Astrocyte (in vitro differentiated cells and primary cell): ENCODE measurements at regions not wholly inside any gene's neighbourhood (a gene's known extent, or its start where the extent isn't known, plus 50 kb on each side); places are given as distances from the start of the nearest gene placed in this dataset.

Source experiments
- DNase-seq: peaks from one replicate; pipeline ENCODE4 v3.0.0-alpha.2; 2010; ENCODE audit warnings: low read depth
- FAIRE-seq: peaks from 2 replicates; lab custom pipeline; 2011; peaks lifted over from hg19 to GRCh38; lab: Jason Lieb, UNC
- H2AFZ ChIP-seq: 2 replicates; pipeline ENCODE4 v1.6.0; 2012; ENCODE audit warnings: low read depth, low read length, inconsistent platforms
- H3K27ac ChIP-seq: 2 replicates; pipeline ENCODE4 v1.5.1; 2011; ENCODE audit warnings: low read depth, low read length, inconsistent platforms
- H3K27me3 ChIP-seq: 2 replicates; pipeline ENCODE4 v1.6.0; 2011; ENCODE audit warnings: low read length, inconsistent platforms; ENCODE audit not compliant: insufficient read depth
- H3K36me3 ChIP-seq: 2 replicates; pipeline ENCODE4 v1.5.1; 2011; ENCODE audit warnings: low read length, inconsistent platforms; ENCODE audit not compliant: insufficient read depth
- H3K4me1 ChIP-seq: 2 replicates; pipeline ENCODE4 v1.5.1; 2011; ENCODE audit warnings: low read length, inconsistent platforms; ENCODE audit not compliant: insufficient read depth
- H3K4me2 ChIP-seq: 2 replicates; pipeline ENCODE4 v1.6.0; 2012; ENCODE audit warnings: low read length, inconsistent platforms
- H3K4me3 ChIP-seq: 2 replicates; pipeline ENCODE4 v1.5.1; 2011; ENCODE audit warnings: low read depth, mild to moderate bottlenecking, low read length, inconsistent platforms; ENCODE audit not compliant: insufficient read depth
- H3K79me2 ChIP-seq: 2 replicates; pipeline ENCODE4 v1.6.0; 2012; ENCODE audit warnings: mild to moderate bottlenecking, low read length, inconsistent platforms; ENCODE audit not compliant: insufficient read depth
- H3K9ac ChIP-seq: 2 replicates; pipeline ENCODE4 v1.6.0; 2012; ENCODE audit warnings: mild to moderate bottlenecking, low read length, inconsistent platforms
- H3K9me3 ChIP-seq: 2 replicates; pipeline ENCODE4 v1.5.1; 2012; ENCODE audit warnings: low read depth, mild to moderate bottlenecking, low read length, inconsistent platforms; ENCODE audit not compliant: insufficient read depth
- H4K20me1 ChIP-seq: 2 replicates; pipeline ENCODE4 v1.6.0; 2012; ENCODE audit warnings: low read length, inconsistent platforms; ENCODE audit not compliant: insufficient read depth
- H3K27ac Mint-ChIP-seq: one replicate; pipeline ENCODE4 v1.8.0; 2021; ENCODE audit warnings: mild to moderate bottlenecking, mixed read lengths; ENCODE audit not compliant: unreplicated experiment
- H3K27me3 Mint-ChIP-seq: one replicate; pipeline ENCODE4 v1.8.0; 2021; ENCODE audit warnings: low read depth, mixed read lengths; ENCODE audit not compliant: unreplicated experiment
- H3K36me3 Mint-ChIP-seq: one replicate; pipeline ENCODE4 v1.8.0; 2021; ENCODE audit warnings: low read depth, mixed read lengths; ENCODE audit not compliant: unreplicated experiment
- H3K4me1 Mint-ChIP-seq: one replicate; pipeline ENCODE4 v1.8.0; 2021; ENCODE audit warnings: low read depth, mixed read lengths; ENCODE audit not compliant: unreplicated experiment
- H3K4me3 Mint-ChIP-seq: one replicate; pipeline ENCODE4 v1.8.0; 2021; ENCODE audit warnings: mild to moderate bottlenecking, moderate library complexity, mixed read lengths; ENCODE audit not compliant: unreplicated experiment
- H3K9me3 Mint-ChIP-seq: one replicate; pipeline ENCODE4 v1.8.0; 2021; ENCODE audit warnings: mild to moderate bottlenecking, mixed read lengths; ENCODE audit not compliant: unreplicated experiment
- EZH2 ChIP-seq: IDR thresholded peaks from 2 replicates; pipeline ENCODE4 v1.6.1; 2012; ENCODE audit warnings: mild to moderate bottlenecking, low read length, inconsistent platforms; ENCODE audit not compliant: insufficient read depth
- TF ChIP-seq, protein P1 (sequence below): IDR thresholded peaks from 2 replicates; pipeline ENCODE4 v1.5.1; 2011; ENCODE audit warnings: low read depth, mild to moderate bottlenecking, inconsistent platforms, low read length, moderate library complexity; ENCODE audit not compliant: insufficient read depth

DNA sequence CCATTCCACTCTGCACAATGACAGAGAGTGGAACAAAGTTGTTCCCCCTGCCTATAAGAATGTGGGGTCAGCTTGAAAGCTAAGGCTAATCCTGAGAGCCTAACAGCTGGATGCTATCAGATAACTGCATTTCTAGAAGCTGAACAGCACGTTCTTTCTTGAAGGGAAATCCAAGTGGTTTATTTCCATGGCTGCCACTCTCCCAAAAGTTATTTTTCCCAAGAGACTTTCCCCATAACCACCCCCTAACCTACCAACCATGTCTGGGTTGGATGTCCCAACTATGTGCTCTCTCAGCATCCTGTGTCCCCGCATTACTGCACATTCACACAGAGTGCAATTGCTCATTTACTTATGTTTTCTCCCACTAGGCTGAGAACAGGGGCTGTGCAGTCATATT is 140.7 kb upstream of the ANKRD1 start:
- Histone ChIP-seq H3K9me3 (no peaks in the 10 kb centered on the region), H3K27ac (no peak overlapping the region), H3K4me2 (no peak overlapping the region), H3K9ac (no peak overlapping the region), H3K4me3 (no peak overlapping the region), H3K4me1 (no peaks in the 10 kb centered on the region), H3K36me3 (no peaks in the 10 kb centered on the region), H3K79me2 (no peaks in the 10 kb centered on the region), H2AFZ (no peak overlapping the region), H4K20me1 (no peaks in the 10 kb centered on the region), H3K27me3 (no peaks in the 10 kb centered on the region)
- Mint-ChIP-seq H3K4me1 (no peaks in the 10 kb centered on the region), H3K27ac (no peak overlapping the region), H3K36me3 (no peaks in the 10 kb centered on the region), H3K4me3 (no peak overlapping the region), H3K27me3 (no peaks in the 10 kb centered on the region), H3K9me3 (no peaks in the 10 kb centered on the region)
- FAIRE-seq: no peak
- TF ChIP-seq EZH2: no peak
- TF ChIP-seq, protein P1, sequence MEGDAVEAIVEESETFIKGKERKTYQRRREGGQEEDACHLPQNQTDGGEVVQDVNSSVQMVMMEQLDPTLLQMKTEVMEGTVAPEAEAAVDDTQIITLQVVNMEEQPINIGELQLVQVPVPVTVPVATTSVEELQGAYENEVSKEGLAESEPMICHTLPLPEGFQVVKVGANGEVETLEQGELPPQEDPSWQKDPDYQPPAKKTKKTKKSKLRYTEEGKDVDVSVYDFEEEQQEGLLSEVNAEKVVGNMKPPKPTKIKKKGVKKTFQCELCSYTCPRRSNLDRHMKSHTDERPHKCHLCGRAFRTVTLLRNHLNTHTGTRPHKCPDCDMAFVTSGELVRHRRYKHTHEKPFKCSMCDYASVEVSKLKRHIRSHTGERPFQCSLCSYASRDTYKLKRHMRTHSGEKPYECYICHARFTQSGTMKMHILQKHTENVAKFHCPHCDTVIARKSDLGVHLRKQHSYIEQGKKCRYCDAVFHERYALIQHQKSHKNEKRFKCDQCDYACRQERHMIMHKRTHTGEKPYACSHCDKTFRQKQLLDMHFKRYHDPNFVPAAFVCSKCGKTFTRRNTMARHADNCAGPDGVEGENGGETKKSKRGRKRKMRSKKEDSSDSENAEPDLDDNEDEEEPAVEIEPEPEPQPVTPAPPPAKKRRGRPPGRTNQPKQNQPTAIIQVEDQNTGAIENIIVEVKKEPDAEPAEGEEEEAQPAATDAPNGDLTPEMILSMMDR: no peak
- DNase-seq: no peak

DNA sequence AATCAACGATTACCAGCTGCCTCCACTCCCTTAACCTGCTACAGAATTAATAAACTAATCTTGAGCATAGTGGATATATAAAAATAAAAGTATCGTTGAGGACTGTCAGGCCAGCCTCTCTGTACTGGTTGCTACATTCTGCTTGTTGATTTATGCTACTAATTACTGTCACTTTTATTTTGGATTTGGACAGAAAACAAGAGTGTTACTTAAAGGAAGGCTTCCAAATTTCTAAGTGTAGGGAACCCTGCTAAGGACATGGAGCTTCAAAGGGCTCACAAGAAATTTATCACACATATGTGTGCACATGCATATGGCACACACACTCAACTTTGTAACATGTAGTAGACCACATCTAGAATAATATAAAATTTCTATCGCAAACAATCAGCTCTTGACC is 141.2 kb upstream of the ANKRD1 start:
- H4K20me1 ChIP-seq: no peaks in the 10 kb centered on the region
- no peak for TF ChIP-seq EZH2
- H3K36me3 Mint-ChIP-seq: no peaks in the 10 kb centered on the region
- no peak for DNase-seq
- no peaks in the 10 kb centered on the region for H3K79me2 ChIP-seq
- no peaks in the 10 kb centered on the region for H3K4me1 ChIP-seq
- no peaks in the 10 kb centered on the region for H3K27me3 Mint-ChIP-seq
- H3K9me3 ChIP-seq: no peaks in the 10 kb centered on the region
- no peak overlapping the region for H3K4me2 ChIP-seq
- H3K27ac Mint-ChIP-seq: no peak overlapping the region
- H3K9me3 Mint-ChIP-seq: peaks cover under 1% of the 10 kb centered on the region
- no peaks in the 10 kb centered on the region for H3K27me3 ChIP-seq
- FAIRE-seq: no peak
- no peak overlapping the region for H3K27ac ChIP-seq
- no peaks in the 10 kb centered on the region for H3K36me3 ChIP-seq
- H3K4me3 ChIP-seq: no peak overlapping the region
- no peaks in the 10 kb centered on the region for H3K4me1 Mint-ChIP-seq
- H3K9ac ChIP-seq: no peak overlapping the region
- no peak overlapping the region for H2AFZ ChIP-seq
- H3K4me3 Mint-ChIP-seq: no peak overlapping the region

DNA sequence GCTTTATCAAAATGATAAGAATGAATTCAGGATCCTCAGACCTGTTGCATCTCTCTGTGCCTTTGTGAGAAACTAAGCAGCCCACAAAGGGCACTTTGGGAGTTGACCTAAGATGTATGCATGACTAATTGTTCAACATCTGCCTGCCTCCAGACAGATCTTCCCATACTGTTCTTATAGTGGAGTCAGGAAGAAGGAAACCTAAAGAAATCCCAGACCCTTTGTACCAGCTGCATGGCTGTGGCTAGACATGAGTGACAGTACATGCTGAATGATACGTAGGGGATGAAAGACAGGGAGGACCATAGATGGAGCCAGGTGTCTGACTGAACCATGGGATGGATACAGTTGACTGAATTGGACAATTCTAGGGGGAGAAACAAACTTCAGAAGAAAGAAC is 148.7 kb upstream of the PCGF5 start:
- no peak overlapping the region for H3K27ac ChIP-seq
- Mint-ChIP-seq H3K4me3 (no peak overlapping the region), H3K36me3 (no peaks in the 10 kb centered on the region), H3K27me3 (peaks cover 14% of the 10 kb centered on the region), H3K27ac (no peak overlapping the region), H3K9me3 (peaks cover 5% of the 10 kb centered on the region), H3K4me1 (no peaks in the 10 kb centered on the region)
- peaks cover 5% of the 10 kb centered on the region for H3K27me3 ChIP-seq
- H3K9ac ChIP-seq: no peak overlapping the region
- DNase-seq (no peak), FAIRE-seq (no peak)
- no peak for TF ChIP-seq EZH2
- TF ChIP-seq, protein P1: no peak
- no peaks in the 10 kb centered on the region for H3K36me3 ChIP-seq
- H3K79me2 ChIP-seq: no peaks in the 10 kb centered on the region
- no peaks in the 10 kb centered on the region for H3K9me3 ChIP-seq
- H3K4me1 ChIP-seq: no peaks in the 10 kb centered on the region
- no peak overlapping the region for H3K4me3 ChIP-seq
- H4K20me1 ChIP-seq: no peaks in the 10 kb centered on the region
- no peak overlapping the region for H2AFZ ChIP-seq
- no peak overlapping the region for H3K4me2 ChIP-seq
